DMS 273 treated with DMSO at 0.1 percent for 48 hours (cell line): ENCODE measurements at regions not wholly inside any gene's neighbourhood (a gene's known extent, or its start where the extent isn't known, plus 50 kb on each side); places are given as distances from the start of the nearest gene placed in this dataset.
"Not testable (repeated sequence)": the region's sequence is repeated elsewhere in the genome, so short reads cannot be mapped to it uniquely, and the experiment has no call there.

Experiments used
- DNase-seq: peaks from one replicate; lab custom pipeline; 2025; lab: John Stamatoyannopoulos, UW

- no peak for DNase-seq
Observed at GRCh38 chr12:25794571-25794970, 163.9 kb upstream of the RASSF8 start.

GRCh38 chr12:25796523-25797000 is 161.9 kb upstream of the RASSF8 start:
- DNase-seq, result no peak

DNA sequence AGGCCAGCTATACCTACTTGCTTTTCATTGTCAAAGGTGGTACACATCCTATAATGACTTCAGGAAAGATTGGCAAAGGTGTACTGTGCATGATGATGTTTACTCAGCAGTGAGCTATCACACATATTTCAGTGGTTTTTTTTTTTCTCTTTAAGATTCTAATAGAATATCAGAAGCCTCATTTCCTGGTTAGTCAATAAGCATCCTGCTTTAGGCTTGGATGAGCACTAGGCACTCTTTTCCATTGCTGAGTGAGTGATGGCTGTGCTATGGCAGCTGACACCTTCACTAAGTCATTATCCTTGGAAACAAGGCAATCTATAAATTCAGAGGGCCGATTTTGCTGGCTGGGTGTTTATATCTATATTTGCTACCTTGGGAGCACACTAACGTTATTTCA is 161.1 kb upstream of the RASSF8 start:
- DNase-seq, result no peak

DNA sequence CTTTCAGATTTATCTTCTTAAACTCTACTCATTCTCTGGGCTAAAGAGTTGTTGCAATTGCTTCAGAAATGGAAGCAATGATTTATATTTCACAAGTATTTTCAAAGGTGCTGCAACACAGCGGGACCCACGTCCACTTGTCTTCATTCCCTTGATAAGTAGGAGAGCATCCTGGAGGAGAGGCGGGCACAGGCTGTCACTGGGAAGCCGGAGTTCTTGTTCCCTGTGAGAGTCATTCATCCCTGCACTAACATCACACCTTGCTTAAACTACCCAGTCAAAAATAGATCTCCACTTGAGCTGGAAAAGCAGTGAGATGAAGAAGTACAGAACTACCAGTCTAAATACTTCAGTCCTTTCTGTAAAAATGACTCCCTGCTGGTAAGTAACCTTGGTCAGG is 160.5 kb upstream of the RASSF8 start:
- no peak for DNase-seq

DNA sequence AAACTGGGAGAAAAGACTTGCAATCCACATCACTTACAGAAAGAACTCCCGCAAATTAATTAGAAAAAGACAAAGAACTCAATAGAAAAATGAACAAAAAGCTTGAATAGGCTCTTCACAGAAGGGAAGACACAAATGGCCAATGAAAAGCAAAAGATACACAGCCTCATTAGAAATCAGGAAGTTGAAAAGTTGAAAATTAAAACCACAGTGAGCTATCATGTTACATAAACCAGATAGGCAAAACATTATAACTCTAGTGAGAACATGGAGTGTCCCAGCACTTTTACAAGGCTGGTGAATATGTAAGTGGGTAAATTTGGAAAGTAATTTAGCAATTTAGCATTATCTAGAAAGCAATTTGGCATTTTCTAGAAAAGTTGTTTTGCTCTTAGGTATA is 158.4 kb upstream of the RASSF8 start:
- DNase-seq, result no peak

DNA sequence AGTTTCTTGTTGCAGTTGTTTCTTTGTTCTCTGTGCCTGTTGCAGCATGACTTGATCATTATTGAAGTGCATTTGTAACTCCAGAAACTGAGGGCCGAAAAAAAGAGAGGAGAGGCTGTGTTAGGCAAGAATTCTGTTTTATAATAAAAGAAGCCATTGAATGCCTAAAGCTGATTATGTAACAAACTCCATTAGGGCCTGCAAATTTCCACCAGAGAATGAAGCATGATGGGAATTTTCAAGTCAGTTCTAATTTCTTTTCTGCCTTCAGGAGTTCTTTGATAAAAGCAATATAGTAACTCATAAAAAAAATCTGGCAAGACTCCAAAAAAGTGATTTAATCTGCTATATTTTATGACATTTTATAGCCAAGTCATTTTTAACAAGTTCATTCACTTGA is 156.7 kb upstream of the RASSF8 start:
- no peak for DNase-seq

DNA sequence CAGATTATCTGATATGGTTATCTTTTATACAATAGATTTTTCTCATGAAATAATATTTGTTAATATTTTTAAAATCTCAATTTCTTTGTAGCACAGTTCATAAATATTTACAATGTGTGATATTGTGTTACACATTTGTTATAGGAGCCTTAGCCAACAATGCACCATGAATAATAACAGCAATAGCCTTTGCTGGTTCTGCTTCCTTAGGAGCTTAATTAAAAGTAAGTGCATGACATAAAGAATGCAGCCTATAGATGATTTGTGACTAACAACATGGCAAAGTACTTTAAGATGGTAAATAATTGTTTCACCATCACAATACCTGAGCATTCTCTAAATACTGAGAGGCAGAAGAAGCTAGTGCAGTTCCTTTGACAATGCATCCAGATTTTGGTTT is 156.3 kb upstream of the RASSF8 start:
- DNase-seq, result no peak

DNA sequence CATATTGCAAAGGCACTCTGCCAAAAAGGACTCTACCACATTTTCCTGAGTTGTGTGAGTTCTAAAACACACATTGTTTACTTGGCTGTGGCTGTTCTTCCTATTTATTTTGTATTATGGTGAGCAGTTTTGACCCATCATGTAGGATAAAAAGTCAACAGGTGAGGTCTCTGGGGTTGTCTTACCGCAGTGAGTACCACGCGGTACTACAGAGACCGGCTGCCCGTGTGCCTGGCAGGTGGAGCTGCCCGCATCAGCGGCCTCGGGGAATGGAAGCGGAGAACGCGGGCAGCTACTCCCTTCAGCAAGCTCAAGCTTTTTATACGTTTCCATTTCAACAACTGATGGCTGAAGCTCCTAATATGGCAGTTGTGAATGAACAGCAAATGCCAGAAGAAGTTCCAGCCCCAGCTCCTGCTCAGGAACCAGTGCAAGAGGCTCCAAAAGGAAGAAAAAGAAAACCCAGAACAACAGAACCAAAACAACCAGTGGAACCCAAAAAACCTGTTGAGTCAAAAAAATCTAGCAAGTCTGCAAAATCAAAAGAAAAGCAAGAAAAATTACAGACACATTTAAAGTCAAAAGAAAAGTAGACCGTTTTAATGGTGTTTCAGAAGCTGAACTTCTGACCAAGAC is 155.3 kb upstream of the RASSF8 start:
- DNase-seq, result not testable (repeated sequence)

DNA sequence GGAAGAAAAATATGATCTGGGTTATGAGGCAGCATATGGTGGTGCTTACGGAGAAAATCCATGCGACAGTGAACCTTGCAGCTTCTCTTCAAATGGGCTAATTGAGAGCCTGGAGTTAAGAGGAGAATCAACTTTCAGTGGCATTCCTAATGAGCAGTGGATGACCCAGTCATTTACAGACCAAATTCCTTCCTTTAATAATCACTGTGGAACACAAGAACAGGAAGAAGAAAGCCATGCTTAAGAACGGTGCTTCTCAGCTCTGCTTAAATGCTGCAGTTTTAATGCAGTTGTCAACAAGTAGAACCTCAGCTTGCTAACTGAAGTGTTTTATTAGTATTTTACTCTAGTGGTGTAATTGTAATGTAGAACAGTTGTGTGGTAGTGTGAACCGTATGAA is 154.2 kb upstream of the RASSF8 start:
- not testable (repeated sequence) for DNase-seq

DNA sequence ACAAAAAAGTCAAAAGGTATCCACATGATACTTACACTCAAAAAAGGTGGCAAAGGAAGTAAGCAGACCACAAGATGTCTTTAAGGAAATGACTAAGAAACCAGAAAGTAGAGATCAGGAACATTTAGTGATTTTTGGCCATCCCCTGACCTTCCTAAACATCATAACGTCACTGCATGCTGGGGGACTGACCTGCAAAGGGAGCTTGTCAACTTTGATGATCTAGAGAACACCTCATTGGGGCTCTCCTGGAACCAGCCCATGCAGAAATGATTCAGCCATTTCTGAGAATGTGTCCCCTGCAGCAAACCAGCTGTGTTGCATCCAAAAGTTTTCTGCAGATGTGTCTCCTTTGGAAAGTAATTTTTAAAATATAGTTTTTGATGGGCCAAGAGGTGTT is 152.2 kb upstream of the RASSF8 start:
- no peak for DNase-seq

DNA sequence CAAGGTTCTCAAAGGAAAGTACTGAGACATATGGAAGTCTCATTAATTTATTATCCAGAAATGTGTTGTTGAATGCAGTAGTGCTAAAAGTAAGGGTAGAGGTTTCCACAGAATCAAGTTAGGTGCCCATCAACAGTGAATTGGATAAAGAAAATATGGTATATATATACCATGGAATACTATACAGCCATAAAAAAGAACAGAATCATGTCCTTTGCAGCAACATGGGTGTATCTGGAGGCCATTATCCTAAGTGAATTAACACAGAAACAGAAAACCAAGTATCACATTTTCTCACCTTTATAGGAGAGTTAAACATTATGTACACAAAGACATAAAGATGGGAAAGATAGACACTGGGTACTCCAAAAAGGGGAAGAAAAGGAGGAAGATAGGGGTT is 149.9 kb upstream of the RASSF8 start:
- DNase-seq, result no peak

DNA sequence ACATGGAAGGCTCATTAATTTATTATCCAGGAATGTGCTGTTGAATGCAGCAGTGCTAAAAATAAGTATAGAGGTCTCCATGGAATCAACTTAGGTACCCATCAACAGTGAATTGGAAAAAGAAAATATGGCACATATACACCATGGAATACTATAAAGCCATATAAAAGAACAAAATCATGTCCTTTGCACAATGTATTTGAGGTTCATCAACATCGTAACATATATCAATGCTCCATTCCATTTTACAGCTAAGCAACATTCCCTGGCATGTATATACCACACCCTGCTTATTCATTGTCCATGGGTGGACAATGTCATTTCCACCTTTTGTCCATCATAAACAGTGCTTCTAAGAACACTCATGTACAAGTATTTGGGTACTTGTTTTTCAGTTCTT is 147.8 kb upstream of the RASSF8 start:
- DNase-seq, result no peak

- DNase-seq, result no peak
Observed at GRCh38 chr12:25811656-25812126, 146.8 kb upstream of the RASSF8 start.

GRCh38 chr12:25812295-25812694 is 146.2 kb upstream of the RASSF8 start:
- DNase-seq, result no peak

- no peak for DNase-seq
Observed at GRCh38 chr12:25813843-25814242, 144.6 kb upstream of the RASSF8 start.

DNA sequence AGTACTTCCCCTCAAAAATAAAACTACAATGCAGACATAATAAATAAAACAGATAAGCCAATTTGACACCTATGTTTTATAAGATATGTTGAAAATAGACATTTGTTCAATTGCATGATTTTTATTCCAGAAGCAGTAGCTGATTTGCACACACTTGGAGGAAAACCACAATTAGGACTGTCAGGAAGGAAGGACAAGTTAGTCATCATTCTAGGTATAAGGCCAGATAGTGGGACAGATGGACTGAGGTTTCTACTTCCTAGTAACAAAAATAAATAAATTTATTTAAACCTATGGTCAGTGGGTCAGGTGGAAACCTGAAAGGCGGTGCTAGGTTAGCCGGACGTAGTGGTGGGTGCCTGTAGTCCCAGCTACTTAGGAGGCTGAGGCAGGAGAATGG is 141.8 kb upstream of the RASSF8 start:
- DNase-seq, result no peak

GRCh38 chr12:25817166-25817565 is 141.3 kb upstream of the RASSF8 start:
- DNase-seq, result no peak

DNA sequence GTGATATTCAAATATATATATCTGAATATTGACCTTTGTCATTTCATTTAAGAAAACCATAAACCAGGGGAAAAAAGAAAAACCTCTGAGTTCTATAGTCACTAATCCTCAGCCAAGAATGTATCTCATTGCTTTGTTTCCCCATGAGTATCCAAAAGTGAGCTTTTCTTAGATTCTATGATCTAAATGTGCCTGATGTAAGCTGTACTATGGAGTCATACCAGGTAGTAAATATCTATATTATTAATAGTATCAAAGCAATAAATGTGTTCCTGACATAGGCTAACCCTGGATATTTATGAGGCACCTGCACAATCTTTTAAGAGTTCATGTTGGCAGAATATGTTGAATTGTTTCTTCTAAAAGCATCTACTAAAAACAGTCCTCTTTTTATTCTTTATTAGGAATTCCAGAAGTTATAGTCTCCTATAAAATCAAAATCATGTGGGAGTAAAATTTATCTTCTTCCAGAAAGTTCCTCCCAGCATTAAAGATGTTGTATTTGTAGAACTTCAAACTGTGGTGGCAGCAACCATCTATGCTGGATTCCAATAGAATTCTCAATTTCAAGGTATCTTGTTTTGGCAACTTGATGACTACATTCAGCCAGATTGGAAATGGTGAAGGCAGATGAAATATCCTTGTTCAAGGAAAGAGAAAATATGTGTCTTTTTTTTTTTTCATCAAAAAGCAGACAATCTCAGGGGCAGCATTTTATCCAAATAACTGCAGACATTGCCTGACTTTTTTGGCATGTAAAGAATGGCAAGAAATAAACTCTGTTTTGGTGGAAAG is 139.7 kb upstream of the RASSF8 start:
- no peak for DNase-seq

GRCh38 chr12:25819691-25820090 is 138.8 kb upstream of the RASSF8 start:
- DNase-seq, result no peak

GRCh38 chr12:25822281-25822680 is 136.2 kb upstream of the RASSF8 start:
- no peak for DNase-seq

- no peak for DNase-seq
Observed at GRCh38 chr12:25824734-25825133, 133.7 kb upstream of the RASSF8 start.

GRCh38 chr12:25825446-25825845 is 133.0 kb upstream of the RASSF8 start:
- DNase-seq, result no peak

GRCh38 chr12:25827141-25827540 is 131.3 kb upstream of the RASSF8 start:
- DNase-seq, result no peak

- DNase-seq, result no peak
Observed at GRCh38 chr12:25827747-25828146, 130.7 kb upstream of the RASSF8 start.
